GM12878 (cell line): ENCODE measurements at regions not wholly inside any gene's neighbourhood (a gene's known extent, or its start where the extent isn't known, plus 50 kb on each side); places are given as distances from the start of the nearest gene placed in this dataset.

Source experiments
- ATAC-seq: fragments of 200-7000 bp; cut with Tn5 transposase; 3 replicates; pipeline ENCODE4 v1.9.1; 2020; ENCODE audit warnings: mild to moderate bottlenecking, moderate library complexity
- BruUV-seq: library from RNA; stranded (reverse); fragments of 400-500 nt; replicated peaks from 2 replicates; lab custom pipeline; 2021; lab: Mats Ljungman, UMichigan
- CTCF ChIA-PET: fragments of 300-600 bp; sonication (Branson Sonifier 250); formaldehyde crosslinking; extraction: SDS; loops from one replicate; lab custom pipeline; 2021; ENCODE audit warnings: inconsistent platforms; lab: Yijun Ruan, JAX
- POLR2A ChIA-PET: fragments of 350-600 bp; formaldehyde crosslinking; extraction: SDS; loops from one replicate; lab custom pipeline; 2021; ENCODE audit warnings: inconsistent platforms; lab: Charles Lee
- RAD21 ChIA-PET: fragments of 300-600 bp; sonication (Branson Sonifier 250); formaldehyde crosslinking; loops from one replicate; lab custom pipeline; 2023; ENCODE audit warnings: antibody characterized with exemption; ENCODE audit not compliant: unreplicated experiment; lab: Charles Lee
- SMC1A ChIA-PET: fragments of 300-600 bp; sonication (Branson Sonifier 250); formaldehyde crosslinking; loops from one replicate; lab custom pipeline; 2023; ENCODE audit not compliant: unreplicated experiment, uncharacterized antibody; lab: Charles Lee
- DNase-seq: peaks from one replicate; pipeline ENCODE4 v3.0.0-alpha.2; 2011; ENCODE audit warnings: low read depth, low spot score
- FAIRE-seq: peaks from 3 replicates; lab custom pipeline; 2011; peaks lifted over from hg19 to GRCh38; lab: Jason Lieb, UNC
- H2AFZ ChIP-seq: 2 replicates; pipeline ENCODE4 v1.6.0; 2011; ENCODE audit warnings: low read depth, low read length, control low read depth; ENCODE audit not compliant: control insufficient read depth
- H3K27ac ChIP-seq: 2 replicates; pipeline ENCODE4 v1.5.1; 2011; ENCODE audit warnings: control low read depth; ENCODE audit not compliant: control insufficient read depth, insufficient read depth
- H3K27me3 ChIP-seq, 2 experiments: replicated peaks in 1 of 2; 2 replicates each; pipeline versions ENCODE4 v1.6.0 to v1.6.1; 2011; ENCODE audit warnings: low read length in 1 of 2; ENCODE audit not compliant: control insufficient read depth in 2 of 2, insufficient read depth in 2 of 2
- H3K36me3 ChIP-seq, 2 experiments: 2 replicates each; pipeline ENCODE4 v1.5.1; 2011; ENCODE audit warnings: low read length in 1 of 2; ENCODE audit not compliant: control insufficient read depth in 2 of 2, insufficient read depth in 2 of 2
- H3K4me1 ChIP-seq: 2 replicates; pipeline ENCODE4 v1.6.1; 2011; ENCODE audit warnings: mild to moderate bottlenecking, low read length, moderate library complexity, mixed read lengths; ENCODE audit not compliant: control insufficient read depth, insufficient read depth
- H3K4me2 ChIP-seq: 2 replicates; pipeline ENCODE4 v1.6.0; 2011; ENCODE audit warnings: control low read depth; ENCODE audit not compliant: control insufficient read depth, insufficient read depth
- H3K4me3 ChIP-seq: fragments of 200-600 bp; sonication (generic); 2 replicates; pipeline ENCODE4 v1.5.1; 2016
- H3K79me2 ChIP-seq: 2 replicates; pipeline ENCODE4 v1.6.0; 2011; ENCODE audit warnings: low read length; ENCODE audit not compliant: control insufficient read depth, insufficient read depth
- H3K9ac ChIP-seq: 2 replicates; pipeline ENCODE4 v1.8.0; 2011; ENCODE audit warnings: low read length, control low read depth, mixed read lengths; ENCODE audit not compliant: control insufficient read depth, insufficient read depth
- H3K9me3 ChIP-seq: replicated peaks from 3 replicates; pipeline ENCODE4 v1.5.1; 2011; ENCODE audit warnings: mild to moderate bottlenecking, low read length; ENCODE audit not compliant: control insufficient read depth, insufficient read depth
- H4K20me1 ChIP-seq: 2 replicates; pipeline ENCODE4 v1.6.0; 2011; ENCODE audit not compliant: control insufficient read depth, insufficient read depth
- ATF7 ChIP-seq: fragments of 450-650 bp; IDR thresholded peaks from 2 replicates; pipeline ENCODE4 v1.6.1; 2016; ENCODE audit warnings: low read depth, mild to moderate bottlenecking
- FOS ChIP-seq: IDR thresholded peaks from 3 replicates; pipeline ENCODE4 v1.6.1; 2011; ENCODE audit warnings: borderline replicate concordance; ENCODE audit not compliant: insufficient read length; ENCODE audit errors: extremely low read depth
- KAT2A ChIP-seq: conservative IDR thresholded peaks from 2 replicates; pipeline ENCODE4 v1.6.1; 2011; ENCODE audit warnings: low read depth, low read length; ENCODE audit not compliant: control insufficient read depth
- MEF2A ChIP-seq: IDR thresholded peaks from 2 replicates; pipeline ENCODE4 v1.6.1; 2011; ENCODE audit warnings: low read depth, mild to moderate bottlenecking, low read length, moderate library complexity; ENCODE audit not compliant: insufficient read depth
- MXI1 ChIP-seq: fragments of 150-350 bp; IDR thresholded peaks from 2 replicates; pipeline ENCODE4 v1.6.1; 2011; ENCODE audit warnings: low read depth, mild to moderate bottlenecking, inconsistent platforms, low read length, improper control_type of control experiment
- SIX5 ChIP-seq: IDR thresholded peaks from 2 replicates; pipeline ENCODE4 v1.6.1; 2011; ENCODE audit warnings: mild to moderate bottlenecking, low read depth, low read length, moderate library complexity; ENCODE audit not compliant: severe bottlenecking
- SUZ12 ChIP-seq: fragments of 200-600 bp; sonication (generic); IDR thresholded peaks from one replicate; pipeline ENCODE4 v1.6.1; 2018; ENCODE audit warnings: antibody characterized with exemption, mild to moderate bottlenecking; ENCODE audit not compliant: unreplicated experiment
- TBL1XR1 ChIP-seq: IDR thresholded peaks from 2 replicates; pipeline ENCODE4 v1.6.1; 2012; ENCODE audit warnings: low read depth, low read length, improper control_type of control experiment
- WGBS: methylation state at CpG from one replicate; pipeline ENCODE4 v1.1.6; 2016; ENCODE audit warnings: low lambda C conversion rate; ENCODE audit not compliant: insufficient replicate concordance, insufficient coverage; ENCODE audit errors: missing lambda C conversion rate; 5-methylcytosine and 5-hydroxymethylcytosine counted together
- in situ Hi-C: fragments of 300-500 bp; cut with MboI; formaldehyde crosslinking; loops from 9 replicates; pipeline ENCODE4 v1.14.3; 2018; ENCODE audit warnings: mixed read lengths
- intact Hi-C: fragments of 100-400 bp; cut with micrococcal nuclease; formaldehyde crosslinking; loops from one replicate; pipeline ENCODE4 v1.14.2; 2022; ENCODE audit not compliant: unreplicated experiment
- TF ChIP-seq, protein P1 (sequence below): fragments of 450-650 bp; IDR thresholded peaks from 2 replicates; pipeline ENCODE4 v1.6.1; 2016; ENCODE audit warnings: mild to moderate bottlenecking, moderate library complexity, borderline replicate concordance
- TF ChIP-seq, protein P2 (sequence below): fragments of 450-650 bp; IDR thresholded peaks from 2 replicates; pipeline ENCODE4 v1.6.1; 2017; ENCODE audit warnings: low read depth, mild to moderate bottlenecking, moderate library complexity
- TF ChIP-seq, protein P3 (sequence below): IDR thresholded peaks from 2 replicates; pipeline ENCODE4 v1.6.1; 2011; ENCODE audit warnings: low read depth, low read length, improper control_type of control experiment, borderline replicate concordance

DNA sequence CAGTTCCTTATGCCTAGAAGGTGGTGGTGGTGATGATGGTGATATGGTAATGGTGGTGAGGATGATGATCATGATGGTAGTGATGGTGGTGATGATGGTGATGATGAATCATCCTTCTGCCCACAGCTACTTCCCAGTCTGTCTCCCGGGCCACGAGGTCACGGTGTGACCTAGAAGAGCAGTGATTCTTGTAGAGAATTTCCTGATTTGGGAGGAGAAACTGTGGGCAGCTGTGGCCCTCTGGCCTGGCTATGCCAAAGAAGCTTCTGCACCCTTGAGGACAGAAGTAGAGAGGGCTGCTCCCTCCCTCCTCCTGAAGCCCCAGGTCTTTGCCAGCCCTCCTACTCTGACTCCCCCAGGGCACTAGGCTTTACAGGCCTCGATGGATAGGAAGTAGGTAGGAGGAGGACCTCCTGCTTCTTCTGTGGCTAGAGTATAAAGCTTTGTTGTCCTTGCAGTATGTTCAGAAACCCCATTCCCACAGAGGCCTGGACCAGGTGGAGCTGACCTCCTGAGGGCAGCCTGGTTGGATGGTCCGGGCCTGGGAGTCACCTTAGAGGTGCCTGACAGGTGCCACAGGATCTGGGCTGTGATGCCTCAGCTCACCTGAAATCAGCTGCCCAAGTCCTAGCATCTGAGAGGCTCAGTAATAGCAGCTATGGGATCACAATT, 57.9 kb upstream of the EPAS1 start:
- DNase-seq (no peak), ATAC-seq (no peak; the same call in 1 of the 3 replicates), FAIRE-seq (no peak)
- no peak overlapping the region for H3K27ac ChIP-seq
- no peaks in the 10 kb centered on the region for H3K36me3 ChIP-seq
- ChIA-PET CTCF (interaction anchor here (0.6 to 1.5 kb wide), 2 partner anchors 8 to 10 kb away, joined by 3 to 6 read pairs; no protein-coding TSS in a partner anchor), SMC1A (interaction anchor here (0.5 to 2.3 kb wide), 9 partner anchors 9 to 160 kb away, joined by 3 to 20 read pairs (median 3); no protein-coding TSS in a partner anchor), POLR2A (interaction anchor here (0.7 to 1.5 kb wide), 5 partner anchors 9 to 160 kb away, joined by 3 to 4 read pairs (median 3); no protein-coding TSS in a partner anchor), RAD21 (interaction anchor here (0.6 to 1.5 kb wide), 6 partner anchors 10 to 159 kb away, joined by 3 to 6 read pairs (median 4); no protein-coding TSS in a partner anchor)
- in situ Hi-C loops, result no loop called here
- H3K4me3 ChIP-seq, result no peak overlapping the region
- TF ChIP-seq MEF2A, result no peak
- TF ChIP-seq, protein P1, sequence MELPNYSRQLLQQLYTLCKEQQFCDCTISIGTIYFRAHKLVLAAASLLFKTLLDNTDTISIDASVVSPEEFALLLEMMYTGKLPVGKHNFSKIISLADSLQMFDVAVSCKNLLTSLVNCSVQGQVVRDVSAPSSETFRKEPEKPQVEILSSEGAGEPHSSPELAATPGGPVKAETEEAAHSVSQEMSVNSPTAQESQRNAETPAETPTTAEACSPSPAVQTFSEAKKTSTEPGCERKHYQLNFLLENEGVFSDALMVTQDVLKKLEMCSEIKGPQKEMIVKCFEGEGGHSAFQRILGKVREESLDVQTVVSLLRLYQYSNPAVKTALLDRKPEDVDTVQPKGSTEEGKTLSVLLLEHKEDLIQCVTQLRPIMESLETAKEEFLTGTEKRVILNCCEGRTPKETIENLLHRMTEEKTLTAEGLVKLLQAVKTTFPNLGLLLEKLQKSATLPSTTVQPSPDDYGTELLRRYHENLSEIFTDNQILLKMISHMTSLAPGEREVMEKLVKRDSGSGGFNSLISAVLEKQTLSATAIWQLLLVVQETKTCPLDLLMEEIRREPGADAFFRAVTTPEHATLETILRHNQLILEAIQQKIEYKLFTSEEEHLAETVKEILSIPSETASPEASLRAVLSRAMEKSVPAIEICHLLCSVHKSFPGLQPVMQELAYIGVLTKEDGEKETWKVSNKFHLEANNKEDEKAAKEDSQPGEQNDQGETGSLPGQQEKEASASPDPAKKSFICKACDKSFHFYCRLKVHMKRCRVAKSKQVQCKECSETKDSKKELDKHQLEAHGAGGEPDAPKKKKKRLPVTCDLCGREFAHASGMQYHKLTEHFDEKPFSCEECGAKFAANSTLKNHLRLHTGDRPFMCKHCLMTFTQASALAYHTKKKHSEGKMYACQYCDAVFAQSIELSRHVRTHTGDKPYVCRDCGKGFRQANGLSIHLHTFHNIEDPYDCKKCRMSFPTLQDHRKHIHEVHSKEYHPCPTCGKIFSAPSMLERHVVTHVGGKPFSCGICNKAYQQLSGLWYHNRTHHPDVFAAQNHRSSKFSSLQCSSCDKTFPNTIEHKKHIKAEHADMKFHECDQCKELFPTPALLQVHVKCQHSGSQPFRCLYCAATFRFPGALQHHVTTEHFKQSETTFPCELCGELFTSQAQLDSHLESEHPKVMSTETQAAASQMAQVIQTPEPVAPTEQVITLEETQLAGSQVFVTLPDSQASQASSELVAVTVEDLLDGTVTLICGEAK, result no peak
- TF ChIP-seq ATF7, result no peak
- TF ChIP-seq, protein P2, sequence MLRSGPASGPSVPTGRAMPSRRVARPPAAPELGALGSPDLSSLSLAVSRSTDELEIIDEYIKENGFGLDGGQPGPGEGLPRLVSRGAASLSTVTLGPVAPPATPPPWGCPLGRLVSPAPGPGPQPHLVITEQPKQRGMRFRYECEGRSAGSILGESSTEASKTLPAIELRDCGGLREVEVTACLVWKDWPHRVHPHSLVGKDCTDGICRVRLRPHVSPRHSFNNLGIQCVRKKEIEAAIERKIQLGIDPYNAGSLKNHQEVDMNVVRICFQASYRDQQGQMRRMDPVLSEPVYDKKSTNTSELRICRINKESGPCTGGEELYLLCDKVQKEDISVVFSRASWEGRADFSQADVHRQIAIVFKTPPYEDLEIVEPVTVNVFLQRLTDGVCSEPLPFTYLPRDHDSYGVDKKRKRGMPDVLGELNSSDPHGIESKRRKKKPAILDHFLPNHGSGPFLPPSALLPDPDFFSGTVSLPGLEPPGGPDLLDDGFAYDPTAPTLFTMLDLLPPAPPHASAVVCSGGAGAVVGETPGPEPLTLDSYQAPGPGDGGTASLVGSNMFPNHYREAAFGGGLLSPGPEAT, result no peak
- no peak for TF ChIP-seq MXI1
- no peak for TF ChIP-seq SUZ12
- no peak for TF ChIP-seq SIX5
- TF ChIP-seq TBL1XR1, result no peak
- no peak for TF ChIP-seq FOS
- no peak for TF ChIP-seq KAT2A
- TF ChIP-seq, protein P3, sequence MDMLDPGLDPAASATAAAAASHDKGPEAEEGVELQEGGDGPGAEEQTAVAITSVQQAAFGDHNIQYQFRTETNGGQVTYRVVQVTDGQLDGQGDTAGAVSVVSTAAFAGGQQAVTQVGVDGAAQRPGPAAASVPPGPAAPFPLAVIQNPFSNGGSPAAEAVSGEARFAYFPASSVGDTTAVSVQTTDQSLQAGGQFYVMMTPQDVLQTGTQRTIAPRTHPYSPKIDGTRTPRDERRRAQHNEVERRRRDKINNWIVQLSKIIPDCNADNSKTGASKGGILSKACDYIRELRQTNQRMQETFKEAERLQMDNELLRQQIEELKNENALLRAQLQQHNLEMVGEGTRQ, result no peak
- whole genome bisulfite sequencing, result 36% methylated on average over 5 of the region's 5 CpGs
- no peak overlapping the region for H3K9ac ChIP-seq
- no TSS peak for BruUV-seq
- H3K4me1 ChIP-seq, result peaks cover 7% of the 10 kb centered on the region
- H3K4me2 ChIP-seq, result no peak overlapping the region
- intact Hi-C loops, result loop anchor here (5.0 kb wide), 1 partner anchor 58 kb away; the partner anchor contains the start of gene EPAS1
- H3K27me3 ChIP-seq, result no peaks in the 10 kb centered on the region
- H3K79me2 ChIP-seq, result no peaks in the 10 kb centered on the region
- H4K20me1 ChIP-seq, result no peaks in the 10 kb centered on the region
- no peak overlapping the region for H2AFZ ChIP-seq
- H3K9me3 ChIP-seq, result no peaks in the 10 kb centered on the region; the same call in 2 of the 3 replicates
